NT2/D1 (cell line): ENCODE measurements at regions not wholly inside any gene's neighbourhood (a gene's known extent, or its start where the extent isn't known, plus 50 kb on each side); places are given as distances from the start of the nearest gene placed in this dataset.

Source experiments
- SUZ12 ChIP-seq: IDR thresholded peaks from 2 replicates; pipeline ENCODE4 v1.6.1; 2011; ENCODE audit not compliant: insufficient read length, insufficient read depth; ENCODE audit errors: extremely low read depth
- ZNF274 ChIP-seq: IDR thresholded peaks from 2 replicates; pipeline ENCODE4 v1.6.1; 2011; ENCODE audit warnings: mild to moderate bottlenecking, low read depth, low read length

DNA sequence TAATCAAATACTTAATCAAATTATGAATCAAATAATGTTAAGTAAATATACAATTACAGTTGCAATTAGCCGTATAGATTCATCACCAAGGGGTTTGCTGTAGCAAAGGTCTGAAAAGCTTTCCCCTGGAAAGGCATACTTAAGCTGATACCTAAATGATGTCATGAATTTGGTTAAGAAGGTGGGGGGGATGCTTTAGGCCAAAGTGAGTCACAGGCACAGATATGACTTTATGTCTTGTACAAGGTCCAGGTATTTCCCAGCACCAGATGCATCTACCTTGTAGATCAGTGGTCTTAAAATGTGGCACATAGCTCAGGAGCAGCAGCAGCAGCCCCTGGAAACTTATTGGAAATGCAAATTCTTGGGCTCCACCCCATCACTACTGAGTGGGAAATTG is 557.3 kb upstream of the CDH4 start:
- TF ChIP-seq SUZ12 = no peak
- no peak for TF ChIP-seq ZNF274
